Upper lobe of left lung (tissue), 6 donors: ENCODE measurements at regions not wholly inside any gene's neighbourhood (a gene's known extent, or its start where the extent isn't known, plus 50 kb on each side); places are given as distances from the start of the nearest gene placed in this dataset.
"Not testable (repeated sequence)": the region's sequence is repeated elsewhere in the genome, so short reads cannot be mapped to it uniquely, and the experiment has no call there.

Source experiments
- ATAC-seq, 2 donors: fragments of 200-7000 bp; cut with Tn5 transposase; one replicate each; pipeline ENCODE4 v1.9.1; 2022; ENCODE audit warnings: mild to moderate bottlenecking in 2 of 2, moderate library complexity in 2 of 2; ENCODE audit not compliant: low FRiP score in 2 of 2
- DNase-seq, 2 donors: peaks; one replicate each; pipeline ENCODE4 v3.0.0-alpha.2; 2019 to 2020
- H3K27ac ChIP-seq, 4 donors: fragments of 200-600 bp; sonication (generic); one replicate each; pipeline ENCODE4 v1.5.1; 2016 to 2019
- H3K27me3 ChIP-seq, 4 donors: fragments of 200-600 bp; sonication (generic); one replicate each; pipeline ENCODE4 v1.5.1; 2017 to 2019
- H3K36me3 ChIP-seq, 4 donors: fragments of 200-600 bp; sonication (generic); one replicate each; pipeline ENCODE4 v1.5.1; 2016 to 2019
- H3K4me1 ChIP-seq, 4 donors: fragments of 200-600 bp; sonication (generic); one replicate each; pipeline ENCODE4 v1.5.1; 2018 to 2019
- H3K4me3 ChIP-seq, 4 donors: fragments of 200-600 bp; sonication (generic); one replicate each; pipeline ENCODE4 v1.5.1; 2017 to 2019; ENCODE audit warnings: mild to moderate bottlenecking in 2 of 4, moderate library complexity in 1 of 4
- H3K9me3 ChIP-seq, 4 donors: fragments of 200-600 bp; sonication (generic); one replicate each; pipeline ENCODE4 v1.5.1; 2018 to 2019
- EP300 ChIP-seq, 4 donors: sonication (generic); formaldehyde crosslinking; IDR thresholded peaks; one replicate each; pipeline ENCODE4 v1.5.1; 2017; ENCODE audit warnings: antibody characterized with exemption in 4 of 4, control low read depth in 2 of 4
- POLR2A ChIP-seq, 4 donors: fragments of 450-650 bp; IDR thresholded peaks; one replicate each; pipeline ENCODE4 v1.5.1; 2016 to 2017; ENCODE audit warnings: antibody characterized with exemption in 4 of 4, mild to moderate bottlenecking in 2 of 4
- POLR2AphosphoS5 ChIP-seq, 2 donors: sonication (generic); formaldehyde crosslinking; IDR thresholded peaks; one replicate each; pipeline ENCODE4 v1.5.1; 2017; ENCODE audit warnings: antibody characterized with exemption in 2 of 2
- WGBS, 2 donors: methylation state at CpG; one replicate each; pipeline ENCODE4 v1.1.5; 2017 to 2018; 5-methylcytosine and 5-hydroxymethylcytosine counted together
- TF ChIP-seq, protein P1 (sequence below), 6 experiments: fragments of 450-650 bp in 4 of 6; fragments of 200-600 bp in 2 of 6; sonication (generic) in 2 of 6; IDR thresholded peaks; one replicate each; pipeline ENCODE4 v1.5.1; 2016 to 2019; ENCODE audit warnings: antibody characterized with exemption in 6 of 6
- donor health status: DM: no; HTN: no; CAD: no; lungs with moderate emphysema.
- donor health status: DM: no; HTN: yes; CAD: no; lungs with severe emphysema.

DNA sequence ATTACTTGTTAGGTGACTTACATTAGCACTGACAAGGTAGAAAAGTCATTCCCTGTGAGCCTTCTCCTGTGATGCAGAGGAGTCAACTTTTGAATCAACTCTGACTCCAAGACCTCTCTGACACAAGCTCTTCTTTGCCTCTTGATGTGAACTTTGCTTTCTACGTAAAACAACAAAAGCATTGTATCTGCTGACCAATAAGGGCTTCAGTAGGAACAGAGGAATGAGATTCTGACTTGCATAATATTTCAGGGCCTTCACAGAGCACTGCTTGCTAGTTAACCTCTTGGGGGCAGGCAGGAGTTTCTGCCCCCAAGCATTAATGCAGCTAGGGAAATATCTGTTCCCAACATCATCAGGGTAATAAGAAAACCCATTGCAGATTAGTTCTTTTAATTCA, 791.5 kb downstream of the BCL11A start:
- Histone ChIP-seq H3K4me3 (no peak overlapping the region), H3K27ac (no peak overlapping the region), H3K27me3 (no peaks in the 10 kb centered on the region), H3K36me3 (no peaks in the 10 kb centered on the region), H3K4me1 (no peaks in the 10 kb centered on the region), H3K9me3 (no peaks in the 10 kb centered on the region)
- ATAC-seq (no peak), DNase-seq (no peak)
- TF ChIP-seq, protein P1, sequence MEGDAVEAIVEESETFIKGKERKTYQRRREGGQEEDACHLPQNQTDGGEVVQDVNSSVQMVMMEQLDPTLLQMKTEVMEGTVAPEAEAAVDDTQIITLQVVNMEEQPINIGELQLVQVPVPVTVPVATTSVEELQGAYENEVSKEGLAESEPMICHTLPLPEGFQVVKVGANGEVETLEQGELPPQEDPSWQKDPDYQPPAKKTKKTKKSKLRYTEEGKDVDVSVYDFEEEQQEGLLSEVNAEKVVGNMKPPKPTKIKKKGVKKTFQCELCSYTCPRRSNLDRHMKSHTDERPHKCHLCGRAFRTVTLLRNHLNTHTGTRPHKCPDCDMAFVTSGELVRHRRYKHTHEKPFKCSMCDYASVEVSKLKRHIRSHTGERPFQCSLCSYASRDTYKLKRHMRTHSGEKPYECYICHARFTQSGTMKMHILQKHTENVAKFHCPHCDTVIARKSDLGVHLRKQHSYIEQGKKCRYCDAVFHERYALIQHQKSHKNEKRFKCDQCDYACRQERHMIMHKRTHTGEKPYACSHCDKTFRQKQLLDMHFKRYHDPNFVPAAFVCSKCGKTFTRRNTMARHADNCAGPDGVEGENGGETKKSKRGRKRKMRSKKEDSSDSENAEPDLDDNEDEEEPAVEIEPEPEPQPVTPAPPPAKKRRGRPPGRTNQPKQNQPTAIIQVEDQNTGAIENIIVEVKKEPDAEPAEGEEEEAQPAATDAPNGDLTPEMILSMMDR (IDR thresholded peaks at IDR 0.05) = no peak
- 90% methylated on average over 1 of the region's 1 CpG for WGBS, 2 donors

DNA sequence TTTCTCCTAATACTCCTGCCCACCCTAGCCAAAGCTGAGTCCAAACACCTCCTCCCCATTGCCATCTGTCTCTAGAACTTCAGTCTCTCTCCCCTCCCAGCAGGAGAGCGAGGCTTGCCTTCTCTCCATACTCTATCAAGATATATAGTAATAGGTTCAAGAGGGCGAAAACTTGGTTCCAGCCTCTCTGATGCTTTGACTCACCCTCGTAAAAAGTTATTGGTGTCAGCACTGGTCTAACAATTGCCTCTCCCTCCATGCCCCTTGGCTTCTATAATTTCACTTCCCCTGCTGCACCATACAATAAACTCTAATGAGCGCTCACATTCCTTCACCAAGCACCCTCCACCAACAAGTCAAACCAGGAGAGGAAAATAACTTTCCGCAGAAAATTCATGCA, 797.3 kb downstream of the BCL11A start:
- no peak for ATAC-seq
- H3K4me3 ChIP-seq = no peak overlapping the region
- TF ChIP-seq, protein P1 (IDR thresholded peaks at IDR 0.05) = no peak
- TF ChIP-seq EP300 (IDR thresholded peaks at IDR 0.05) = no peak
- no peak for TF ChIP-seq POLR2A (IDR thresholded peaks at IDR 0.05)
- TF ChIP-seq POLR2AphosphoS5 (IDR thresholded peaks at IDR 0.05) = no peak
- no peak for DNase-seq
- WGBS, 2 donors = 89 to 93% methylated on average over 5 of the region's 5 CpGs
- H3K36me3 ChIP-seq = no peaks in the 10 kb centered on the region
- no peaks in the 10 kb centered on the region for H3K27me3 ChIP-seq
- H3K4me1 ChIP-seq = no peaks in the 10 kb centered on the region
- no peak overlapping the region for H3K27ac ChIP-seq
- no peaks in the 10 kb centered on the region for H3K9me3 ChIP-seq

DNA sequence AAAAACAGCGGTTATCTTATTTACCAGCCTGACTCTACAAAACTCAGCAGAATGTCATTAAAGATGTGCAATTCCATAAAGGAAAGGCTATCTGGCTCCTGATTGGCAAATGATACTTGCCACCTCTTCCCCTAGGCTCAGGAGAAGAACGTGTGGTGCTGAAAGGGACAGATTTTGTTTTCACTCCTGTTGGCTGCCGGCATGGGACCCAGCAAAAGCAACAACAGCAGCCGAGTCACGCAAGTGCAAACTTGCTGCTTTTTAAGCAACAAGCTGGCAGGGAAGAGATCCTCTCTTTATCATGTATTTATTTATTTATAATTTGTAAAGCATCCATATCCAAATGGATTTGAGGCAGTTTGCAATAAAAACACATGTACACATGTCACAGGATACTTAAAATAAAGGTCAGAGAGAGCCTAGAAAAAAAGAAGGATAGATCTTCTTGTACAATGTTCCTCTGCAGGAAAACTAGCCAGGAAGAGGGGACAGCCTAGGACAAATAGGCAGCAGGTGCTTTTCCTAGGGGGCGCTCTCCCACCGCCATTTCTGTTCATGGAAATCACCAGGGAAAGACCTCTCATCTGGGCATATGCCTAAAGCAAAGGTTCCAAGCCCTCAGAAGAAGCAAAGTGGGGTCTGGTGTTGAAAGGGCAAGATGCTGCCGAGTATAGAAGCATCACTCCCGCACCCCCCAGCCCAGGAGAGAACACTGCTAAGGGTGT, 799.3 kb downstream of the BCL11A start:
- Histone ChIP-seq H3K27ac (no peak overlapping the region), H3K4me3 (no peak overlapping the region), H3K9me3 (no peaks in the 10 kb centered on the region), H3K27me3 (no peaks in the 10 kb centered on the region), H3K36me3 (no peaks in the 10 kb centered on the region), H3K4me1 (no peaks in the 10 kb centered on the region)
- TF ChIP-seq POLR2AphosphoS5 (IDR thresholded peaks at IDR 0.05) = no peak
- 71 to 72% methylated on average over 9 of the region's 9 CpGs for WGBS, 2 donors
- DNase-seq = no peak
- ATAC-seq = no peak

DNA sequence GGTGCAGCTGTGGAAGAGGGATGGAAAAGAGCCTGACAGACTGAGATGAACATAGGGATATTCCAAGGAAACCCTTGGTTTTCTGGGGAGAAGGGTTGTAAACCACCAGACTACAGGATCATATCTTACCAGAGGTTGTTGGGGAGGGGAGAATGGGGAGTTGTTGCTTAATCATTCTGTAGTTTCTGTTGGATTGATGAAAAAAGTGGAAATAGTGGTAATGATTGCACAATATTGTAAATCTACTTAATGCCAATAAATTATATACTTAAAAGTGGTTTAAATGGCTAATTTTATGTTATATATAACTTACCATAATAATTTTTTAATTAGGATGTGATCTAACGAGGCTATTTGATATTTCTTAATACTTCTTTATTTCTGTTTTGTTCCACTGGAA, 800.9 kb downstream of the BCL11A start:
- no peaks in the 10 kb centered on the region for H3K27me3 ChIP-seq
- H3K4me3 ChIP-seq = no peak overlapping the region
- 36 to 40% methylated on average over 1 of the region's 1 CpG for WGBS, 2 donors
- H3K36me3 ChIP-seq = no peaks in the 10 kb centered on the region
- no peak overlapping the region for H3K27ac ChIP-seq
- TF ChIP-seq POLR2A (IDR thresholded peaks at IDR 0.05) = no peak
- no peaks in the 10 kb centered on the region for H3K9me3 ChIP-seq
- H3K4me1 ChIP-seq = no peaks in the 10 kb centered on the region
- ATAC-seq = no peak
- DNase-seq = no peak

DNA sequence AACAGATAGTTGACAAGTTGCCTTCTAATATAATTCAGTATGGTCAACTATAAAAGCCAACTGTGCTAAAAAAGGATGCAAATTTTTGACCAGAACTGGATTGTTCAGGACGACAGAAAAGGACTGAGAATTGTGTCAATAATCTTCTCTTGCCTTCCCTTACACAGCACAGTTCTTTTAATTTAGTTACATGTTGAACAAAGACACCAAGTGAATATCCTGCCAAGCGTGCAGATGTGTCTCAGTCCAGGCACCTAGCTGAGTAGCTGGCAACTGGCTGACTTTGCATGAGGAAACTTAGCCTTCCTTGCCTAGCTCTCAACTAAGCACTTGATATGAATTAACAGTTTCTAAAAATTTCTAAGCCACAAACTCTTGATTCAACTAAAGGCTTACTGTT, 801.4 kb downstream of the BCL11A start:
- no peak overlapping the region for H3K27ac ChIP-seq
- WGBS, 2 donors = 50 to 53% methylated on average over 2 of the region's 2 CpGs
- no peaks in the 10 kb centered on the region for H3K36me3 ChIP-seq
- H3K4me3 ChIP-seq = no peak overlapping the region
- DNase-seq (no peak), ATAC-seq (no peak)
- TF ChIP-seq POLR2AphosphoS5 (IDR thresholded peaks at IDR 0.05) (no peak), EP300 (IDR thresholded peaks at IDR 0.05) (no peak), POLR2A (IDR thresholded peaks at IDR 0.05) (no peak)
- TF ChIP-seq, protein P1 (IDR thresholded peaks at IDR 0.05) = no peak
- H3K27me3 ChIP-seq = no peaks in the 10 kb centered on the region
- no peaks in the 10 kb centered on the region for H3K9me3 ChIP-seq
- no peaks in the 10 kb centered on the region for H3K4me1 ChIP-seq

DNA sequence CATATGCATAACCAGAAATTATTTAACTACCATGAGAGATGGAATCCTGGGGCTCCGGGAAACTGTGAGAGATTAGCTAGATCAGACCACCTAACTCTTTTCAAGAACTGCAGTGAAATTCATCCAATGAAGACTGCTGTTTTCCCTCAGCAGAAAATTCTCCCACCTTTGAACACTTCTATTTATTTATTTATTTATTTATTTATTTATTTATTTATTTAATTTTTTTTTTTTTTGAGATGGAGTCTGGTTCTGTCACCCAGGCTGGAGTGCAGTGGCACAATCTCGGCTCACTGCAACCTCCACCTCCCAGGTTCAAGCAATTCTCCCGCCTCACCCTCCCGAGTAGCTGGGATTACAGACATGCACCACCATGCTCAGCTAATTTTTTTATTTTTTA, 802.2 kb downstream of the BCL11A start:
- H3K9me3 ChIP-seq, H3K4me1 ChIP-seq, DNase-seq, H3K4me3 ChIP-seq, H3K27me3 ChIP-seq, H3K36me3 ChIP-seq, ATAC-seq, H3K27ac ChIP-seq: not testable (repeated sequence)
- 94 to 97% methylated on average over 4 of the region's 4 CpGs for WGBS, 2 donors
